ENCODE measurements at regions not wholly inside any gene's neighbourhood (a gene's known extent, or its start where the extent isn't known, plus 50 kb on each side); places are given as distances from the start of the nearest gene placed in this dataset.

- TF ChIP-seq ZNF281 (CRISPR knock-in tag; IDR thresholded peaks at IDR 0.05) (no peak), AFF4 (CRISPR knock-in tag; IDR thresholded peaks at IDR 0.05; ENCODE audit: borderline replicate concordance) (no peak)
These were observed 706.4 kb upstream of the NR2F2 start (continued) for GRCh38 chr15:95624100-95624499.

GRCh38 chr15:95624616-95625361 is 705.7 kb upstream of the NR2F2 start:
- Mint-ChIP-seq H3K4me1 (peaks cover 16% of the 10 kb centered on the region), H3K27me3 (ENCODE audit: low read depth) (no peaks in the 10 kb centered on the region), H3K36me3 (no peaks in the 10 kb centered on the region), H3K27ac (no peak overlapping the region), H3K4me3 (no peak overlapping the region), H3K9me3 (peaks cover 16% of the 10 kb centered on the region)
- TF ChIP-seq SP1 (CRISPR knock-in tag; conservative IDR thresholded peaks at IDR 0.05) (no peak), RORB (CRISPR knock-in tag; IDR thresholded peaks at IDR 0.05) (no peak)
- ChIA-PET POLR2A (no interaction called here), CTCF (no interaction called here)
- ATAC-seq, result no peak
- no peak for DNase-seq (ENCODE audit: low spot score)

GRCh38 chr15:95626501-95627361 is 703.8 kb upstream of the NR2F2 start:
- POLR2A ChIA-PET, result no interaction called here
- DNase-seq (ENCODE audit: low spot score) (peak; percentile 12), ATAC-seq (peak; percentile 86)
- H3K27ac Mint-ChIP-seq, result peak overlapping the region; percentile 74; the same call in 1 of the 2 replicates
- peaks cover 16% of the 10 kb centered on the region for H3K4me1 Mint-ChIP-seq
- H3K36me3 Mint-ChIP-seq, result no peaks in the 10 kb centered on the region
- H3K9me3 Mint-ChIP-seq, result peaks cover 23% of the 10 kb centered on the region
- H3K27me3 Mint-ChIP-seq (ENCODE audit: low read depth), result no peaks in the 10 kb centered on the region
- CTCF ChIA-PET, result no interaction called here
- TF ChIP-seq ZNF121 (CRISPR knock-in tag; IDR thresholded peaks at IDR 0.05) (no peak), ZNF671 (CRISPR knock-in tag; IDR thresholded peaks at IDR 0.05) (no peak)
- peak overlapping the region; percentile 20; the same call in 1 of the 2 replicates for H3K4me3 Mint-ChIP-seq

GRCh38 chr15:95629503-95630168 is 700.9 kb upstream of the NR2F2 start:
- H3K27ac Mint-ChIP-seq, result no peak overlapping the region
- DNase-seq (ENCODE audit: low spot score), result no peak
- H3K4me1 Mint-ChIP-seq, result peaks cover 16% of the 10 kb centered on the region
- H3K27me3 Mint-ChIP-seq (ENCODE audit: low read depth), result no peaks in the 10 kb centered on the region
- no peaks in the 10 kb centered on the region for H3K36me3 Mint-ChIP-seq
- no peak overlapping the region for H3K4me3 Mint-ChIP-seq
- no peak for ATAC-seq
- ChIA-PET CTCF (no interaction called here), POLR2A (no interaction called here)
- peaks cover 10% of the 10 kb centered on the region for H3K9me3 Mint-ChIP-seq
- TF ChIP-seq CDX4 (CRISPR knock-in tag; IDR thresholded peaks at IDR 0.05; ENCODE audit: borderline replicate concordance) (no peak), ESRRA (CRISPR knock-in tag; IDR thresholded peaks at IDR 0.05; ENCODE audit: borderline replicate concordance) (no peak), ZBTB21 (CRISPR knock-in tag; IDR thresholded peaks at IDR 0.05; ENCODE audit: borderline replicate concordance) (no peak), CBFB (CRISPR knock-in tag; IDR thresholded peaks at IDR 0.05; ENCODE audit: low read depth) (no peak), HMGXB4 (CRISPR knock-in tag; IDR thresholded peaks at IDR 0.05) (no peak), NFYB (CRISPR knock-in tag; conservative IDR thresholded peaks at IDR 0.05; ENCODE audit: low read depth) (no peak), ZNF416 (CRISPR knock-in tag; IDR thresholded peaks at IDR 0.05) (no peak), ZNF425 (CRISPR knock-in tag; conservative IDR thresholded peaks at IDR 0.05) (no peak), SMAD4 (CRISPR knock-in tag; IDR thresholded peaks at IDR 0.05) (no peak), ZNF423 (CRISPR knock-in tag; IDR thresholded peaks at IDR 0.05) (no peak)
